GM18858 (cell line): ENCODE measurements at regions not wholly inside any gene's neighbourhood (a gene's known extent, or its start where the extent isn't known, plus 50 kb on each side); places are given as distances from the start of the nearest gene placed in this dataset.
"Not testable (repeated sequence)": the region's sequence is repeated elsewhere in the genome, so short reads cannot be mapped to it uniquely, and the experiment has no call there.

ENCODE experiments used
- ATAC-seq: cut with Tn5 transposase; IDR thresholded peaks from one replicate; pipeline ENCODE4 v1.9.1; 2021; ENCODE audit not compliant: unreplicated experiment

DNA sequence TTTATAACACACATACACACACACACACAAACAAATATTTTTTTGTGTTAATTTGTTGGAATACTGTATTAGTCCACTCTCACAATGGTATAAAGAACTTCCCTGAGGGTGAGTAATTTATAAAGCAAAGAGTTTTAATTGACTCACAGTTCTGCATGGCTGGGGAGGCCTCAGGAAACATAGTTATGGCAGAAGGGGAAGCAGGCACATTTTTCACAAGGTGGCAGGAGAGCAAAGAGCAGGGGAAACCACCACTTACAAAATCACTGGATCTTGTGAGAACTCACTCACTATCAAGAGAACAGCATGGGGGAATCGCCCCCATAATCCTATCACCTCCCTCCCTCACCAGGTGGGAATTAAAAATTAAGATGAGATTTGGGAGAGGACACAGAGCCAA, 205.4 kb upstream of the PTPRD start:
- ATAC-seq = no peak

DNA sequence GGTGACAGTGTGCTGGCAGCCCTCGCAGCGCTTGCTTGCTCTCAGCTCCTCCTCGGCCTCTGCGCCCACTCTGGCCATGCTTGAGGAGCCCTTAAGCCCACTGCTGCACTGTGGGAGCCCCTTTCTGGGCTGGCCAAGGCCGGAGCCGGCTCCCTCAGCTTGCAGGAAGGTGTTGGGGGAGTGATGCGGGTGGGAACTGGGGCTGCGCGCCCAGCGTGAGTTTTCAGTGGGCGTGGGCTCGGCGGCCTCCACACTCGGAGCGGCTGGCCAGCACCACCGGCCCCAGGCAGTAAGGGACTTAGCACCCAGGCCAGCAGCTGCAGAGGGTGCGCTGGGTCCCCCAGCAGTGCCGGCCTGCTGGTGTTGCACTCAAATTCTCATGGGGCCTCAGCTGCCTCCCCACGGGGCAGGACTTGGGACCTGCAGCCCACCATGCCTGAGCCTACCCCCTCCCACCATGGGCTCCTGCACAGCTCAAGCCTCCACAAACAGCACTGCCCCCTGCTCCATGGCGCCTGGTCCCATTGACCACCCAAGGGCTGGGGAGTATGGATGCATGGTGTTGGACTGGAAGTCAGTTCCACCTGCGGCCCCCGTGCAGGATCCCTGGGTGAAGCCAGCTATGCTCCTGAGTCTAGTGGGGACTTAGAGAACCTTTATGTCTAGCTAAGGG, 223.1 kb upstream of the PTPRD start:
- ATAC-seq = no peak

- no peak for ATAC-seq
Observed at GRCh38 chr9:10843151-10843550, 230.3 kb upstream of the PTPRD start.

DNA sequence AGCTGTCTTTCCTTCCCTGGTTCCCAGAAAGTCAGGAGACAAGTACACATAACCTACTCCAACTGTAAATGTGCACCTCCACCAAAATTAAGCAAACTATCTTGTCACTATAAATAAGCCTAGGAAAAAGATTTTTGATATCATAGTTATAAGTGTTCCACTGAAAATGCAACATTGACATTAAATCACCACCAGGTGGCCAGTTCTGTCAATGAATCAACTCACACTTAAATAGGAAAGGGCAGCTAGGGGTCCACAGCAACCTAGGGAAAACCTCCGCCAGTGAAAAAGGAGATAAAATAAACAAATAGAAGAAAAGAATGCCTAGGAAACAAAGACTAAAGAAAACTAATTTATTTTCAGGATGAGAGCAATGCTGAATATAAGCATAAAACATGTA, 243.0 kb upstream of the PTPRD start:
- no peak for ATAC-seq

- ATAC-seq = no peak
Observed at GRCh38 chr9:10858817-10859216, 246.0 kb upstream of the PTPRD start.

- ATAC-seq = no peak
Observed at GRCh38 chr9:10863476-10863875, 250.7 kb upstream of the PTPRD start.

GRCh38 chr9:10867194-10867593, 254.4 kb upstream of the PTPRD start:
- ATAC-seq = no peak

GRCh38 chr9:10869687-10870086, 256.9 kb upstream of the PTPRD start:
- ATAC-seq = no peak

DNA sequence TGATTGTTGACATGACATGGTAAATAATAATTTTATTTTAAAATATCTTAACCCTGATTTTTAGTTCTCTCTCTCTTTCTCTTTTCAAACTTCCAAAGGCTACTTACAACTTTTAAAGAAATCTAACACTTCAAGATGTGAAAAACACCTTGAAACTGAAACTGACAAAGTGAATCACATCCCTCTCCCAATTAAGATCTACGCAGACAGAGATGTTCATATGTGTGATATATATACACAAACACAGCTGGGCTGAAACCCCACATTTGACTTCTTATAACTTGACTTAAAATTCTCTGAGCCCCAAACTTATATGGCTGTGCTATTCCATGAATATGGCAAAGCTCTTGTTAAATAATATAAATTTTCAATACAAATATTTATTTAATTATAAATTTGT, 261.2 kb upstream of the PTPRD start:
- ATAC-seq = no peak

DNA sequence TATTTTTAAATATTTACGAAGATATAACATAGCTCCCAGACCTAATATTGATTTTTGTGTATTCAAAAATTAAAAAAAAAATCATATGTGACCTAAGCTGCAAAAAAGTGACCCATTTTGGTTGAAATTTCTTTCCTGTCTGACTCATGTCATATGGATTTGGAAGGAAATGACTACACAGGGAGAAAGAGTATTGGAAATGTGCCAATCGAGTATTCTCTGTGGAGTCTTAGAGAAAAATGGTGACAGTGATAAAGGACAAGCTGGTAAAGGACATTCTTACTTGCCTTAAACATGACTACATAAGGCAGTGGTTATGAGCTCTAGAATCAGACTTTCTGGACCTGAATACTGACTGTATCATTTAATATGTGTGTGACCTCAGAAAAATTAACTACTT, 262.9 kb upstream of the PTPRD start:
- no peak for ATAC-seq

DNA sequence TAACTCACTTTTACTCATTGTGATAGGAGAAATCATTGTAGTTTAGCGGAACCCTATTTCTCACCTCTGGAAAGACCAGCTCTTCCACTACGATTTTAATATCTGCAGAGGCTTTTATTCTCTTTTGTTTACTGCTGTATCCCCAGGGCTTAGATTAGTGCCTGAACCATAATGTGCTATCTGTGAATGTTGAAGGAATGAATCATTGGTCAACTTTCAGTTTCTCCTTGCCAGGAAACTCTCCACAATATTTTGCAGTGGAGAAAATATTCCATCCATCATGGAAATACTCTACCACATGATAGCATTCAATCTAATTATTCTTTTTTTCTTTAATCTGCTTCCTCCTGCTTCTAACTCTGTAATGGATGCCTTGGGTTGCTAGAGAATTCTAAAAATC, 263.5 kb upstream of the PTPRD start:
- ATAC-seq = no peak

DNA sequence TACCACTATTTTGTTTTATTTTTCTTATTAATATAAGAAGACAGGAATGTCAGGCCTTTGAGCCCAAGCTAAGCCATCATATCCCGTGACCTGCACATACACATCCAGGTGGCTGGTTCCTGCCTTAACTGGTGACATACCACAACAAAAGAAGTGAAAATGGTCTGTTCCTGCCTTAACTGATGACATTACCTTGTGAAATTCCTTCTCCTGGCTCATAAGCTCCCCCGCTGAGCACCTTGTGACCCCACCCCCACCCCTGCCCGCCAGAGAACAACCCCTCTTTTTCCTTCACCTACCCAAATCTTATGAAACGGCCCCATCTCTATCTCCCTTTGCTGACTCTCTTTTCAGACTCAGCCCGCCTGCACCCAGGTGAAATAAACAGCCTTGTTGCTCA, 277.5 kb upstream of the PTPRD start:
- ATAC-seq = not testable (repeated sequence)

DNA sequence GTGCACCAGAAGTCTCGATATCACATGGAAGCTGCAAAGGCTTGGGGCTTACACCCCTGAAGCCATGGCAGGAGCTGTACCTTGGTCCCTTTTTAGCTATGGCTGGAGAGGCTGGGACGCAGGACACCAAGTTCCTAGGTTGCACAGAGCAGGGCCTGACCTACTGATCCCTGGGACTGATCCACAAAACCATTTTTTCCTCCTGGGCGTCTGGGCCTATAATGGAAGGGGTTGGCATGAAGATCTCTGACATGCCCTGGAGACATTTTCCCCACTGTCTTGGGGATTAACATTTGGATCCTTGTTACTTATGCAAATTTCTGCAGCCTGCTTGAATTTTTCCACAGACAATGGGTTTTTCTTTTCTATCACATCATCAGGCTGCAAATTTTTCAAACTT, 286.7 kb upstream of the PTPRD start:
- no peak for ATAC-seq

GRCh38 chr9:10903969-10904368, 291.2 kb upstream of the PTPRD start:
- ATAC-seq = no peak

DNA sequence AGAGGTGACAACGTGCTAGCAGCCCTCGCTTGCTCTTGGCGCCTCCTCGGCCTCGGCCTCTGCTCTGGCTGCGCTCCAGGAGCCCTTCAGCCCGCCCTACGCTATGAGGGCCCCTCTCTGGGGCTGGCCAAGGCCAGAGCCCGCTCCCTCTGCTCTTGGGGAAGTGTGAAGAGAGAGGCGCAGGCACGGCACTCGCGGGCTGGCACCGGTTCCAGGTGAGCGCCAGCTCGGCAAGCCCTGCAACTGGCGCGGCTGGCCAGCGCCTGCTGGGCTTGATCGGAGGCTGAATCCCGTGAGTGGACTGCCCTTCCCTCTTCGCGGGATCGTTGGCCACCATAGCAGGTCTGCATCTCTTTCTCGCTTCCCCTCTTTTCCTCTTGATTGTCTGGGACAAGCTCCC, 298.0 kb upstream of the PTPRD start:
- no peak for ATAC-seq

DNA sequence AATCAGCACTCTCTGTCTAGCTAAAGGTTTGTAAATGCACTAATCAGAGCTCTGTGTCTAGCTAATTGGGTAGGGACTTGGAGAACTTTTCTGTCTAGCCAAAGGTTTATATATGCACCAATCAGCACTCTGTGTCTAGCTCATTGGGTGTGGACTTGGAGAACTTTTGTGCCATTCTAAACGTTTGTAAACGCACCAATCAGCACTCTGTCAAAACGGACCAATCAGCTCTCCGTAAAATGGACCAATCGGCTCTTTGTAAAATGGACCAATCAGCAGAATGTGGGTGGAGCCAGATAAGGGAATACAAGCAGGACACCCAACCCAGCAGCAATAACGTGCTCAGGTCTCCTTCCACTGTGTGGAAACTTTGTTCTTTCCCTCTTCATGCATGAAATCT, 298.6 kb upstream of the PTPRD start:
- no peak for ATAC-seq

GRCh38 chr9:10917001-10917400, 304.2 kb upstream of the PTPRD start:
- ATAC-seq = no peak

GRCh38 chr9:10921671-10922070, 308.9 kb upstream of the PTPRD start:
- no peak for ATAC-seq

DNA sequence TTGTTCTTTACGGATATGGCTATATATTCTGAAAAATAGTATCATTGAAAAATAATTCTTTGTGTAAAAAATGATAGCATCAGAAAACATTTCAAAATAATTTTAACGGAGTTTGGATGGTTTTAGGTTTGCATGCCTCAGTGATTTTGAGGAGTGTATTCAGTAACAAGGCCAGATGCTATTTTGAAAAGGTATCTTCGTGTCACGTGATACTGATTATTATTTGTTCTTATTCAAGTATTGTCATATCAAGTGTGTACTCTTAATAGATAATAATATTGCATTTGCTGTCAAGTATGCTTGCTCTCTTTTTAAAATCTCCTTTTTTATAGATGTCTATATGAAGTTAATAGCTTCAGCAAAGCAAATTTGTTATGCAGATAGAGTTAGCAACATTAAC, 313.1 kb upstream of the PTPRD start:
- ATAC-seq = no peak

- no peak for ATAC-seq
Observed at GRCh38 chr9:10928372-10928771, 315.6 kb upstream of the PTPRD start.

DNA sequence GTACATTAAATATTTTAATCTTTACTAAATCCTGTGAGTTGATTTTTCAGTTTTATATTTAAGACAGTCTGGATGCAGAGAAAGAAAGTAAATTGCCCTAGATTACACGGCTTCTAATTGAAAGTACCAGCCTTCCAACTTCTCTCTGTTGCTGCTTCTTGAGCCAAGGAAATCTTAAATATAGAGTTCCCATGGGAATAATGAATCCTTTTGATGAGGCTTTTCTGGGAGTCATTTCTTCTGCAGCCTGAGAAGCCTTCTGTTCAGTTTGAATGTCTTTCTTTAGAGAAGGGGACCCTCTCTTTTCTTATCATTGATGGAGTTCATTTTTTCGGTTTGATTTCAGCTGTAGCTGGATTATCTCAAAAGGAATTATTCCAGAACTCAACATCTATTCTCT, 317.3 kb upstream of the PTPRD start:
- no peak for ATAC-seq

DNA sequence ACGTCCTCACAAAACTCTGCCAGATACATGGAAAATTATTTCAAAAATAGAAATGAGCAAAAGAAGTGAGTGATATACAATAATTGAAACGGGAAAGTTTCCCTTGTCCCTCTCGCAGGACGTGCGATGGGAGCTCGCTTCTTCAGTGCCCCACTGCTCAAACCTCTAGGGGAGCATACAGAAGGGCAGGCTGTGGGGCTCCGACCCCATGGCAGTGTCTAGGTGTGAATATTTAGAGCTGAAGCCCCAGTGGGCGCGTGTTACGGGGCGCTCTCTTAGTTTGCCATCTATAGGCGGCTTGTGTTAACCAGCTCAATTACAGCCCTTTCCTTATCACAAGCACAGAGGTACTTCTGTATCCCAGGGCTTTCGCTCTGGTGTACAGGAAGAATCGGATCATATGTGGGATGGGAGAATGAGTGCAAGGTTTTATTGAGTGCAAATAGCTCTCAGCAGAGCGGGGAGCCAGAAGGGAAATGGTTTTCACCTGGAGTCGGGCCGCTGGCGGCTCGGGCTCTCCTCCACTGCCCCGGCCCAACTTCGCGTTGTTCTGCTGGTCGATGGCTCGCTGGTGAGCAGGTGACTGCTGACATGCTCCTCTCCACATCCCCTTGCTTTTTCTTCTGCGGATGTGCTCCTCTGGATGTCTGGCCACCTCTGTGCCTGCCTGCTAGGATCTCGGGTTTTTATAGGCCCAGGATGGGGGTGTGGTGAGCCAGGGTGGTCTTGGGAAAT, 334.0 kb upstream of the PTPRD start:
- ATAC-seq = no peak

DNA sequence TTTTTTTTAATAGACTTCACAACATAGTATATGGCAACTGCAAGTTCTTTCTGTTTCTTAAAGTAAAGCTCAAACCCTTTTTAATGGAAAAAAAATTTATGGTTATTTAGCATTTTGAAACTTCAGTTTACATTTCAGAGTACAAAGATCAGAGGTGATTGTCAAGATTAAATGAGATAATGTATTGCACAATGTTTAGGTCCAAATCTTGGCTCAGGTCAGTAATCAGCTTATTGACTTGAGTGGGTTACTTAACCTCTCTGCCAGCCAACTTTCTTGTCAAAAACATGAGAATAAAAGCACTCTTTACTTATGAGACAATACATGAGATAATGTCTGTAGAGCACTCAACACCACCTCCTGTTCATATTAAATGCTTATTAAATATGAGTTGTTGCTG, 345.1 kb upstream of the PTPRD start:
- no peak for ATAC-seq
